K562 (cell line): ENCODE measurements at regions not wholly inside any gene's neighbourhood (a gene's known extent, or its start where the extent isn't known, plus 50 kb on each side); places are given as distances from the start of the nearest gene placed in this dataset.

Experiments
- ATAC-seq: fragments of 200-7000 bp; cut with Tn5 transposase; 3 replicates; pipeline ENCODE4 v1.9.1; 2020; ENCODE audit warnings: moderate library complexity
- BruUV-seq: library from RNA; stranded (reverse); fragments of 400-500 nt; replicated peaks from 2 replicates; lab custom pipeline; 2021; lab: Mats Ljungman, UMichigan
- CTCF ChIA-PET: fragments of 300-600 bp; formaldehyde crosslinking; extraction: SDS; loops from one replicate; lab custom pipeline; 2021; ENCODE audit warnings: low intra/inter-chr PET ratio; lab: Yijun Ruan, JAX
- POLR2A ChIA-PET: fragments of 300-600, 350-650 bp; sonication (Branson Sonifier 250); formaldehyde crosslinking; extraction: SDS; loops from one replicate; lab custom pipeline; 2021; ENCODE audit warnings: antibody characterized with exemption, inconsistent platforms; lab: Yijun Ruan, JAX
- DNase-seq, 4 experiments: peaks; one replicate each; pipeline versions ENCODE4 v3.0.0 to v3.0.0-alpha.2; 2011 to 2018; ENCODE audit warnings: low spot score in 3 of 4, mixed read lengths in 3 of 4; ENCODE audit errors: extremely low read depth in 1 of 4
- FAIRE-seq: peaks from 2 replicates; lab custom pipeline; 2011; peaks lifted over from hg19 to GRCh38; lab: Jason Lieb, UNC
- H2AFZ ChIP-seq: 2 replicates; pipeline ENCODE4 v1.6.0; 2011; ENCODE audit warnings: low read depth, low read length, control low read depth, inconsistent platforms
- H3K27ac ChIP-seq: fragments of 200-600 bp; 3 replicates; pipeline ENCODE4 v1.8.0; 2011; ENCODE audit warnings: low read depth, mild to moderate bottlenecking, control low read depth, inconsistent platforms, low read length, moderate library complexity, mixed read lengths; ENCODE audit errors: extremely low read depth
- H3K27me3 ChIP-seq, 2 experiments: fragments of 300-600 bp in 1 of 2; 2 replicates in 1 of 2; 3 replicates in 1 of 2; pipeline versions ENCODE4 v1.6.0 to v1.8.0; 2011; ENCODE audit warnings: inconsistent platforms in 2 of 2, low read length in 2 of 2, mild to moderate bottlenecking in 1 of 2, mixed read lengths in 1 of 2, moderate library complexity in 1 of 2; ENCODE audit not compliant: control insufficient read depth in 2 of 2, insufficient read depth in 2 of 2
- H3K36me3 ChIP-seq: fragments of 300-600 bp; 3 replicates; pipeline ENCODE4 v1.8.0; 2011; ENCODE audit warnings: mild to moderate bottlenecking, low read length, inconsistent platforms; ENCODE audit not compliant: control insufficient read depth, insufficient read depth
- H3K4me1 ChIP-seq, 2 experiments: fragments of 200-600 bp in 1 of 2; replicated peaks in 1 of 2; 2 replicates in 1 of 2; 3 replicates in 1 of 2; pipeline versions ENCODE4 v1.5.1 to v1.8.0; 2011; ENCODE audit warnings: inconsistent platforms in 2 of 2, low read length in 2 of 2, mild to moderate bottlenecking in 1 of 2, mixed read lengths in 1 of 2, moderate library complexity in 1 of 2; ENCODE audit not compliant: control insufficient read depth in 2 of 2, insufficient read depth in 2 of 2
- H3K4me2 ChIP-seq: 2 replicates; pipeline ENCODE4 v1.6.1; 2011; ENCODE audit warnings: low read length, control low read depth, inconsistent platforms, mixed read lengths; ENCODE audit not compliant: insufficient read depth
- H3K4me3 ChIP-seq: fragments of 200-600 bp; sonication (generic), shearing (Covaris generic); 2 replicates; pipeline ENCODE4 v1.5.1; 2016; ENCODE audit warnings: control low read depth, inconsistent platforms
- H3K79me2 ChIP-seq: fragments of 200-600 bp; 3 replicates; pipeline ENCODE4 v1.8.0; 2011; ENCODE audit warnings: low read length, inconsistent platforms; ENCODE audit not compliant: control insufficient read depth, insufficient read depth
- H3K9ac ChIP-seq, 2 experiments: 2 replicates each; pipeline versions ENCODE4 v1.6.0 to v1.6.1; 2011; ENCODE audit warnings: low read depth in 2 of 2, low read length in 2 of 2, control low read depth in 1 of 2, inconsistent platforms in 1 of 2, mild to moderate bottlenecking in 1 of 2, mixed read lengths in 1 of 2; ENCODE audit not compliant: insufficient read depth in 1 of 2
- H3K9me1 ChIP-seq: one replicate; pipeline ENCODE4 v1.6.0; 2011; ENCODE audit warnings: inconsistent platforms, mild to moderate bottlenecking, low read length, moderate library complexity; ENCODE audit not compliant: control insufficient read depth, insufficient read depth
- H3K9me3 ChIP-seq: replicated peaks from 2 replicates; pipeline ENCODE4 v1.5.1; 2011; ENCODE audit warnings: low read depth, low read length, inconsistent platforms; ENCODE audit not compliant: control insufficient read depth, insufficient read depth
- H4K20me1 ChIP-seq: replicated peaks from 2 replicates; pipeline ENCODE4 v1.6.1; 2011; ENCODE audit warnings: low read length, inconsistent platforms, mixed read lengths; ENCODE audit not compliant: control insufficient read depth, insufficient read depth
- DPF2 ChIP-seq: fragments of 450-650 bp; IDR thresholded peaks from 2 replicates; pipeline ENCODE4 v1.6.1; 2016
- HEY1 ChIP-seq: fragments of 250-450 bp; sonication (Bioruptor Pico); IDR thresholded peaks from 2 replicates; pipeline ENCODE4 v1.5.0; 2020; ENCODE audit warnings: mild to moderate bottlenecking, moderate library complexity, borderline replicate concordance
- JUN ChIP-seq, 2 experiments: sonication (generic) in 1 of 2; formaldehyde crosslinking in 1 of 2; IDR thresholded peaks; 2 replicates each; pipeline versions ENCODE4 v1.6.1 to v1.8.0; 2012 to 2022; ENCODE audit warnings: borderline replicate concordance in 2 of 2, mild to moderate bottlenecking in 2 of 2, improper control_type of control experiment in 1 of 2, low read depth in 1 of 2, low read length in 1 of 2, missing genetic modification reagents in 1 of 2
- MAZ ChIP-seq, 2 experiments: fragments of 450-650 bp in 1 of 2; sonication (generic) in 1 of 2; formaldehyde crosslinking; IDR thresholded peaks in 1 of 2; conservative IDR thresholded peaks in 1 of 2; 2 replicates each; pipeline versions ENCODE4 v1.4.0 to v1.5.0; 2020; ENCODE audit warnings: mild to moderate bottlenecking in 1 of 2, missing genetic modification reagents in 1 of 2
- MLX ChIP-seq, 2 experiments: fragments of 450-650 bp in 1 of 2; sonication (generic) in 1 of 2; formaldehyde crosslinking; conservative IDR thresholded peaks; 2 replicates each; pipeline versions ENCODE4 v1.4.0 to v1.8.1; 2020 to 2022; ENCODE audit warnings: mild to moderate bottlenecking in 1 of 2, missing genetic modification reagents in 1 of 2
- TSC22D4 ChIP-seq: fragments of 450-650 bp; IDR thresholded peaks from 2 replicates; pipeline ENCODE4 v1.6.1; 2016; ENCODE audit warnings: missing genetic modification characterization, missing biosample characterization, control low read depth
- ZBTB17 ChIP-seq: fragments of 450-650 bp; formaldehyde crosslinking; IDR thresholded peaks from 2 replicates; pipeline ENCODE4 v1.4.0; 2020; ENCODE audit warnings: mild to moderate bottlenecking
- ZC3H4 ChIP-seq: sonication (generic); formaldehyde crosslinking; IDR thresholded peaks from 2 replicates; pipeline ENCODE4 v1.9.0; 2021; ENCODE audit warnings: missing genetic modification reagents, borderline replicate concordance
- ZFX ChIP-seq: sonication (generic); formaldehyde crosslinking; IDR thresholded peaks from 2 replicates; pipeline ENCODE4 v1.8.0; 2022; ENCODE audit warnings: mild to moderate bottlenecking, missing genetic modification reagents, moderate library complexity
- ZNF224 ChIP-seq: sonication (generic); formaldehyde crosslinking; IDR thresholded peaks from 2 replicates; pipeline ENCODE4 v1.8.0; 2022; ENCODE audit warnings: mild to moderate bottlenecking, missing genetic modification reagents
- ZNF696 ChIP-seq: fragments of 250-450 bp; sonication (Bioruptor Pico); conservative IDR thresholded peaks from 2 replicates; pipeline ENCODE4 v1.4.0; 2020; ENCODE audit warnings: mild to moderate bottlenecking, moderate library complexity
- ZNF830 ChIP-seq: fragments of 250-450 bp; sonication (Bioruptor Pico); IDR thresholded peaks from 2 replicates; pipeline ENCODE4 v1.5.0; 2021; ENCODE audit warnings: mild to moderate bottlenecking
- WGBS: fragments of 100-300 bp; shearing (Covaris generic); methylation state at CpG from one replicate; pipeline ENCODE4 v1.1.6; 2016; ENCODE audit warnings: low coverage, mixed read lengths; ENCODE audit not compliant: insufficient coverage; ENCODE audit errors: missing lambda C conversion rate; 5-methylcytosine and 5-hydroxymethylcytosine counted together
- in situ Hi-C: fragments of 300-500 bp; cut with MboI; formaldehyde crosslinking; loops from 4 replicates; pipeline ENCODE4 v1.15.0; 2018; ENCODE audit warnings: inconsistent platforms, mixed read lengths
- intact Hi-C: fragments of 100-400 bp; cut with micrococcal nuclease; formaldehyde crosslinking; loops from 2 replicates; pipeline ENCODE4 v1.14.2; 2022
- TF ChIP-seq, protein P1 (sequence below): sonication (generic); formaldehyde crosslinking; IDR thresholded peaks from 2 replicates; pipeline ENCODE4 v1.8.1; 2023; ENCODE audit warnings: mild to moderate bottlenecking, missing genetic modification reagents

DNA sequence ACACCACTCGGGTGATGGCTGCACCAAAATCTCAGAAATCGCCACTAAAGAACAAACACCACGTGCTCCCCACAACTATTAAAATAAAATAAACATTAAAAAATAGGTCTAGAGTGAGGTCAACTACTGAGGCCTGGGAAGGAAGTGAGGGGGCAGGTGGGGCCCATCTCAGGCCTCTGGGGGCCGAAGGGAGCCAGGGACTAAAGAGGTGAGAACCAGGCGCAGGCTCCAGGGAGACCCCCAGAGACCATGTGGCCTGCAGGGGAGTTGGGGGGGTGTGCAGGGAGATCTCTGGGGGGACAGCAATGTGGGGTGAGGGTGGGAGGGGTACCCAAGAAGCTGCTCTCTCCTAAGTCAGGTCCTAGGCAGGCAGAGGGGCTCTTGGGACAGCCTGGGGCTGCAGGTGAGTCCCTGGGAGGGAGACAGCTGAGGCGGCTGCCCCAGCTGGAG lies 111.3 kb upstream of the SMURF2 start:
- no peak for TF ChIP-seq TSC22D4 (tag)
- TF ChIP-seq, protein P1, sequence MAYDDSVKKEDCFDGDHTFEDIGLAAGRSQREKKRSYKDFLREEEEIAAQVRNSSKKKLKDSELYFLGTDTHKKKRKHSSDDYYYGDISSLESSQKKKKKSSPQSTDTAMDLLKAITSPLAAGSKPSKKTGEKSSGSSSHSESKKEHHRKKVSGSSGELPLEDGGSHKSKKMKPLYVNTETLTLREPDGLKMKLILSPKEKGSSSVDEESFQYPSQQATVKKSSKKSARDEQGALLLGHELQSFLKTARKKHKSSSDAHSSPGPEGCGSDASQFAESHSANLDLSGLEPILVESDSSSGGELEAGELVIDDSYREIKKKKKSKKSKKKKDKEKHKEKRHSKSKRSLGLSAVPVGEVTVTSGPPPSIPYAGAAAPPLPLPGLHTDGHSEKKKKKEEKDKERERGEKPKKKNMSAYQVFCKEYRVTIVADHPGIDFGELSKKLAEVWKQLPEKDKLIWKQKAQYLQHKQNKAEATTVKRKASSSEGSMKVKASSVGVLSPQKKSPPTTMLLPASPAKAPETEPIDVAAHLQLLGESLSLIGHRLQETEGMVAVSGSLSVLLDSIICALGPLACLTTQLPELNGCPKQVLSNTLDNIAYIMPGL (CRISPR knock-in tag), result no peak
- TF ChIP-seq ZNF830 (CRISPR knock-in tag), result no peak
- no peak for TF ChIP-seq ZBTB17 (CRISPR knock-in tag)
- TF ChIP-seq ZC3H4, result no peak
- no peak for TF ChIP-seq HEY1 (CRISPR knock-in tag)
- no peak for TF ChIP-seq MLX (CRISPR knock-in tag; conservative IDR thresholded peaks at IDR 0.05)
- TF ChIP-seq DPF2, result no peak
- TF ChIP-seq JUN (IDR thresholded peaks at IDR 0.05; ENCODE audit: borderline replicate concordance, low read depth, low read length), result no peak
- TF ChIP-seq JUN (CRISPR knock-in tag; IDR thresholded peaks at IDR 0.05; ENCODE audit: borderline replicate concordance), result no peak
- TF ChIP-seq ZNF224 (CRISPR knock-in tag), result no peak
- no peak for TF ChIP-seq MAZ (CRISPR knock-in tag; conservative IDR thresholded peaks at IDR 0.05 in 1 of 2, IDR thresholded peaks at IDR 0.05 in 1 of 2)
- TF ChIP-seq ZFX (CRISPR knock-in tag), result no peak
- TF ChIP-seq ZNF696 (CRISPR knock-in tag), result no peak
- Histone ChIP-seq H3K36me3 (no peaks in the 10 kb centered on the region), H3K79me2 (no peaks in the 10 kb centered on the region), H3K9ac (peak overlapping the region in 1 of 2 experiments; percentile 47; a peak in 3 of 4 replicates), H3K4me3 (peak overlapping the region; percentile 39), H4K20me1 (peaks cover 2% of the 10 kb centered on the region; the same call in 1 of the 2 replicates), H3K4me2 (no peak overlapping the region), H3K9me3 (peaks cover 3% of the 10 kb centered on the region; the same call in 1 of the 2 replicates), H3K9me1 (no peaks in the 10 kb centered on the region), H3K27ac (no peak overlapping the region), H3K27me3 (no peaks in the 10 kb centered on the region), H3K4me1 (peaks cover 0 to 19% of the 10 kb centered on the region in 2 experiments; a peak in 2 of 5 replicates), H2AFZ (peak overlapping the region; percentile 94; the same call in 1 of the 2 replicates)
- ATAC-seq (no peak), DNase-seq (no peak), FAIRE-seq (no peak)
- in situ Hi-C loops, result no loop called here
- WGBS, result 75% methylated on average over 6 of the region's 6 CpGs
- BruUV-seq, result no TSS peak
- ChIA-PET POLR2A (no interaction called here), CTCF (no interaction called here)
- intact Hi-C loops, result loop anchor here (5.0 kb wide), 1 partner anchor 351 kb away; no protein-coding TSS in a partner anchor
